HFFc6 (cell line): ENCODE measurements at regions not wholly inside any gene's neighbourhood (a gene's known extent, or its start where the extent isn't known, plus 50 kb on each side); places are given as distances from the start of the nearest gene placed in this dataset.

Experiments used
- DNase-seq: peaks from one replicate; pipeline ENCODE4 v3.0.0-alpha.2; 2018
- H3K27ac Mint-ChIP-seq: 2 replicates; pipeline ENCODE4 v1.8.0; 2020; ENCODE audit warnings: mild to moderate bottlenecking, mixed read lengths
- H3K27me3 Mint-ChIP-seq: 2 replicates; pipeline ENCODE4 v1.8.0; 2021; ENCODE audit warnings: mild to moderate bottlenecking, moderate library complexity, mixed read lengths; ENCODE audit not compliant: insufficient read depth
- H3K36me3 Mint-ChIP-seq: 2 replicates; pipeline ENCODE4 v1.8.0; 2021; ENCODE audit warnings: low read depth, mixed read lengths
- H3K4me1 Mint-ChIP-seq: 2 replicates; pipeline ENCODE4 v1.8.0; 2020; ENCODE audit warnings: low read depth, mixed read lengths
- H3K4me3 Mint-ChIP-seq: 2 replicates; pipeline ENCODE4 v1.8.0; 2020; ENCODE audit warnings: mild to moderate bottlenecking, moderate library complexity, mixed read lengths
- H3K9me3 Mint-ChIP-seq: 2 replicates; pipeline ENCODE4 v1.8.0; 2020; ENCODE audit warnings: mild to moderate bottlenecking, mixed read lengths
- CTCF ChIP-seq: fragments of 200-600 bp; sonication (generic); IDR thresholded peaks from 2 replicates; pipeline ENCODE4 v1.5.0; 2021; ENCODE audit warnings: antibody characterized with exemption, mild to moderate bottlenecking

- Mint-ChIP-seq H3K27me3 (no peaks in the 10 kb centered on the region), H3K9me3 (peaks cover 10% of the 10 kb centered on the region; the same call in 1 of the 2 replicates), H3K27ac (no peak overlapping the region), H3K4me1 (no peaks in the 10 kb centered on the region), H3K36me3 (no peaks in the 10 kb centered on the region), H3K4me3 (no peak overlapping the region)
- TF ChIP-seq CTCF, result 0 out of 2 replicates have a peak, but pooled peaks have one; percentile 13
- DNase-seq, result no peak
Observed at GRCh38 chr13:61286148-61286745, 129.4 kb downstream of the PCDH20 start.

- no peak for TF ChIP-seq CTCF
- DNase-seq, result no peak
- no peaks in the 10 kb centered on the region for H3K27me3 Mint-ChIP-seq
- no peaks in the 10 kb centered on the region for H3K4me1 Mint-ChIP-seq
- H3K4me3 Mint-ChIP-seq, result no peak overlapping the region
- no peaks in the 10 kb centered on the region for H3K36me3 Mint-ChIP-seq
- H3K27ac Mint-ChIP-seq, result no peak overlapping the region
- peaks cover 40% of the 10 kb centered on the region for H3K9me3 Mint-ChIP-seq
Observed at GRCh38 chr13:61277586-61278276, 137.9 kb downstream of the PCDH20 start.

GRCh38 chr13:61277088-61277487 lies 138.6 kb downstream of the PCDH20 start:
- no peak overlapping the region for H3K4me3 Mint-ChIP-seq
- no peaks in the 10 kb centered on the region for H3K4me1 Mint-ChIP-seq
- H3K36me3 Mint-ChIP-seq, result no peaks in the 10 kb centered on the region
- H3K9me3 Mint-ChIP-seq, result peaks cover 43% of the 10 kb centered on the region
- TF ChIP-seq CTCF, result no peak
- H3K27me3 Mint-ChIP-seq, result no peaks in the 10 kb centered on the region
- no peak overlapping the region for H3K27ac Mint-ChIP-seq
- DNase-seq, result no peak

GRCh38 chr13:61276401-61276800 lies 139.2 kb downstream of the PCDH20 start:
- H3K4me3 Mint-ChIP-seq, result no peak overlapping the region
- H3K9me3 Mint-ChIP-seq, result peaks cover 43% of the 10 kb centered on the region
- TF ChIP-seq CTCF, result no peak
- H3K36me3 Mint-ChIP-seq, result no peaks in the 10 kb centered on the region
- H3K4me1 Mint-ChIP-seq, result no peaks in the 10 kb centered on the region
- no peak overlapping the region for H3K27ac Mint-ChIP-seq
- no peak for DNase-seq
- H3K27me3 Mint-ChIP-seq, result no peaks in the 10 kb centered on the region

- DNase-seq, result no peak
- Mint-ChIP-seq H3K4me1 (no peaks in the 10 kb centered on the region), H3K27me3 (no peaks in the 10 kb centered on the region), H3K27ac (no peak overlapping the region), H3K36me3 (no peaks in the 10 kb centered on the region), H3K9me3 (peaks cover 38% of the 10 kb centered on the region), H3K4me3 (no peak overlapping the region)
- no peak for TF ChIP-seq CTCF
Observed at GRCh38 chr13:61275736-61276135, 139.9 kb downstream of the PCDH20 start.
